ENCODE measurements at regions not wholly inside any gene's neighbourhood (a gene's known extent, or its start where the extent isn't known, plus 50 kb on each side); places are given as distances from the start of the nearest gene placed in this dataset.

DNA sequence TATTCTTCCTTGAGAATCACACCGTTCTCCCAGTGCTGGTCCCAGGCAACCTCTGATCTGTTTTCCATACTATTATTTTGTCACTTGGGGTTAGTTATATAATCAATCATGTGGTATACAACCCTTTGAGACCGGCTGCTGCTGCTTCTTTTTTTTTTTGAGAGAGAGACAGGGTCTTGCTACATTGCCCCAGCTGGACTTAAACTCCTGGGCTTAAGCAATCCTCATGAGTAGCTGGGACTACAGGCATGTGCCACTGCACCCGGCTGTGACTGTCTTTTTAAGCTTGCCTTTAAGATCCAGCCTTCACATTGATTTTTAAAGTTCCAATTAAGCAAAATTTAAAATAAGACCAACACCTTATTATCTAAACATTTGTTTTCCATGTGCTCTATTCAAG is 86.7 kb upstream of the EXOC1L start:
- TF ChIP-seq, protein P1, sequence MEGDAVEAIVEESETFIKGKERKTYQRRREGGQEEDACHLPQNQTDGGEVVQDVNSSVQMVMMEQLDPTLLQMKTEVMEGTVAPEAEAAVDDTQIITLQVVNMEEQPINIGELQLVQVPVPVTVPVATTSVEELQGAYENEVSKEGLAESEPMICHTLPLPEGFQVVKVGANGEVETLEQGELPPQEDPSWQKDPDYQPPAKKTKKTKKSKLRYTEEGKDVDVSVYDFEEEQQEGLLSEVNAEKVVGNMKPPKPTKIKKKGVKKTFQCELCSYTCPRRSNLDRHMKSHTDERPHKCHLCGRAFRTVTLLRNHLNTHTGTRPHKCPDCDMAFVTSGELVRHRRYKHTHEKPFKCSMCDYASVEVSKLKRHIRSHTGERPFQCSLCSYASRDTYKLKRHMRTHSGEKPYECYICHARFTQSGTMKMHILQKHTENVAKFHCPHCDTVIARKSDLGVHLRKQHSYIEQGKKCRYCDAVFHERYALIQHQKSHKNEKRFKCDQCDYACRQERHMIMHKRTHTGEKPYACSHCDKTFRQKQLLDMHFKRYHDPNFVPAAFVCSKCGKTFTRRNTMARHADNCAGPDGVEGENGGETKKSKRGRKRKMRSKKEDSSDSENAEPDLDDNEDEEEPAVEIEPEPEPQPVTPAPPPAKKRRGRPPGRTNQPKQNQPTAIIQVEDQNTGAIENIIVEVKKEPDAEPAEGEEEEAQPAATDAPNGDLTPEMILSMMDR (conservative IDR thresholded peaks at IDR 0.05; ENCODE audit: low read depth, low read length): no peak
- TF ChIP-seq EZH2 (IDR thresholded peaks at IDR 0.05; ENCODE audit: low read length, unreplicated experiment): no peak
- no peak for TF ChIP-seq EZH2phosphoT487 (IDR thresholded peaks at IDR 0.05; ENCODE audit: borderline replicate concordance, low read length)
